Endothelial cell (in vitro differentiated cells): ENCODE measurements at regions not wholly inside any gene's neighbourhood (a gene's known extent, or its start where the extent isn't known, plus 50 kb on each side); places are given as distances from the start of the nearest gene placed in this dataset.

Experiments used
- DNase-seq: peaks from one replicate; pipeline ENCODE4 v3.0.0; 2021; ENCODE audit warnings: low spot score
- H3K27ac Mint-ChIP-seq: one replicate; pipeline ENCODE4 v1.8.0; 2021; ENCODE audit warnings: mixed read lengths, inconsistent platforms; ENCODE audit not compliant: unreplicated experiment
- H3K27me3 Mint-ChIP-seq: one replicate; pipeline ENCODE4 v1.8.0; 2021; ENCODE audit warnings: mild to moderate bottlenecking, moderate library complexity, mixed read lengths, inconsistent platforms; ENCODE audit not compliant: unreplicated experiment
- H3K36me3 Mint-ChIP-seq: one replicate; pipeline ENCODE4 v1.8.0; 2021; ENCODE audit warnings: mild to moderate bottlenecking, low read depth, mixed read lengths, inconsistent platforms; ENCODE audit not compliant: unreplicated experiment
- H3K4me1 Mint-ChIP-seq: one replicate; pipeline ENCODE4 v1.8.0; 2021; ENCODE audit warnings: mild to moderate bottlenecking, mixed read lengths, inconsistent platforms; ENCODE audit not compliant: unreplicated experiment
- H3K4me3 Mint-ChIP-seq: one replicate; pipeline ENCODE4 v1.8.0; 2021; ENCODE audit warnings: mild to moderate bottlenecking, mixed read lengths, inconsistent platforms; ENCODE audit not compliant: unreplicated experiment
- H3K9me3 Mint-ChIP-seq: one replicate; pipeline ENCODE4 v1.8.0; 2021; ENCODE audit warnings: mixed read lengths, inconsistent platforms; ENCODE audit not compliant: unreplicated experiment
- CTCF ChIP-seq: fragments of 200-600 bp; sonication (generic); IDR thresholded peaks from one replicate; pipeline ENCODE4 v1.5.0; 2021; ENCODE audit warnings: antibody characterized with exemption; ENCODE audit not compliant: unreplicated experiment

GRCh38 chr1:193909406-193910082 lies 723.1 kb upstream of the B3GALT2 start:
- no peak overlapping the region for H3K27ac Mint-ChIP-seq
- no peaks in the 10 kb centered on the region for H3K9me3 Mint-ChIP-seq
- H3K27me3 Mint-ChIP-seq = no peaks in the 10 kb centered on the region
- TF ChIP-seq CTCF = no peak
- no peaks in the 10 kb centered on the region for H3K36me3 Mint-ChIP-seq
- no peak for DNase-seq
- no peaks in the 10 kb centered on the region for H3K4me1 Mint-ChIP-seq
- no peak overlapping the region for H3K4me3 Mint-ChIP-seq

- Mint-ChIP-seq H3K36me3 (no peaks in the 10 kb centered on the region), H3K27ac (no peak overlapping the region), H3K27me3 (no peaks in the 10 kb centered on the region), H3K4me1 (no peaks in the 10 kb centered on the region), H3K4me3 (no peak overlapping the region), H3K9me3 (no peaks in the 10 kb centered on the region)
- TF ChIP-seq CTCF = no peak
- DNase-seq = no peak
Measured at GRCh38 chr1:193905288-193906085, 719.1 kb upstream of the B3GALT2 start.

- Mint-ChIP-seq H3K9me3 (no peaks in the 10 kb centered on the region), H3K4me3 (no peak overlapping the region), H3K4me1 (no peaks in the 10 kb centered on the region), H3K27me3 (no peaks in the 10 kb centered on the region), H3K27ac (no peak overlapping the region), H3K36me3 (no peaks in the 10 kb centered on the region)
- no peak for TF ChIP-seq CTCF
- DNase-seq = no peak
Measured at GRCh38 chr1:193891788-193892187, 705.4 kb upstream of the B3GALT2 start.

- no peaks in the 10 kb centered on the region for H3K36me3 Mint-ChIP-seq
- no peak overlapping the region for H3K4me3 Mint-ChIP-seq
- no peaks in the 10 kb centered on the region for H3K27me3 Mint-ChIP-seq
- H3K4me1 Mint-ChIP-seq = no peaks in the 10 kb centered on the region
- H3K9me3 Mint-ChIP-seq = no peaks in the 10 kb centered on the region
- DNase-seq = no peak
- H3K27ac Mint-ChIP-seq = no peak overlapping the region
- TF ChIP-seq CTCF = no peak
Measured at GRCh38 chr1:193890935-193891334, 704.5 kb upstream of the B3GALT2 start.
